ENCODE measurements at regions not wholly inside any gene's neighbourhood (a gene's known extent, or its start where the extent isn't known, plus 50 kb on each side); places are given as distances from the start of the nearest gene placed in this dataset.

DNA sequence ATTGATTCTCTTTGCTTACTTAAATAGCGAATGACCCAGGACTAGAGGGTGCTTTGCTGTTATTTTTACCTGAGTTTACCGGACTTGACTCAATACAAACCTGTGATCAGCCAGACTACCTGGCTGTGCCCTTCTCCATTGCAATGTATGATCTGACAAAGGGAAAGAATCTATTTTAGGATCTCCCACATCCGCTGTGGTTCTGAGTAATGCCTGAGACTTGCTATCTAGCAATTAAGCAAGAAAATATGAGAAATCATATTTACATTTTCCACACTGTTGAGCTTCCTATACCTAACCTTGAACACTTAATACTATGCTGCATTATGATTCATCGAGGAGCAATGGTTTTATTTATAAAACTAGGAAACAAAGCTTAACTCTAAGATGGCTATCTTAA, 215.2 kb downstream of the RAD51AP2 start:
- DNase-seq: no peak

- no peak for DNase-seq
Measured at GRCh38 chr2:17302281-17302680, 216.0 kb downstream of the RAD51AP2 start.

DNA sequence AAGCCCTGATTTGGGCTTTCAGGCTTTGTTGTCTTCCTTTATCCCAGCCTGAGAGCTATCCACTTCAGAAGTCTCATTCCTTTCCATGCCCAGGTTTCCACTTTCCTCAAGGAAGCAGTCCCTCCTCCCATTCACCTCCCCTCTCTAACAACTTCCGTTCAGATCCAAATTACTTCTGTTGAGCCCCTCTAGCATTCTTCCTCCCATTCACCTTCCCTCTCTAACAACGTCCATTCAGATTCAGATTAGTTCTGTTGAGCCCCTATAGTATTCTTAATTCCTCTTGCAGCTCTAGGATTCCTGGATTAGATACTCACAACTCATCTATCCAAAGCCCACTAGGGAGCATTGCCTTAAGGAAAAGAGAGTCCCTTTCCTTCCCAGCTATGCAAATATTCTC, 216.8 kb downstream of the RAD51AP2 start:
- no peak for DNase-seq

DNA sequence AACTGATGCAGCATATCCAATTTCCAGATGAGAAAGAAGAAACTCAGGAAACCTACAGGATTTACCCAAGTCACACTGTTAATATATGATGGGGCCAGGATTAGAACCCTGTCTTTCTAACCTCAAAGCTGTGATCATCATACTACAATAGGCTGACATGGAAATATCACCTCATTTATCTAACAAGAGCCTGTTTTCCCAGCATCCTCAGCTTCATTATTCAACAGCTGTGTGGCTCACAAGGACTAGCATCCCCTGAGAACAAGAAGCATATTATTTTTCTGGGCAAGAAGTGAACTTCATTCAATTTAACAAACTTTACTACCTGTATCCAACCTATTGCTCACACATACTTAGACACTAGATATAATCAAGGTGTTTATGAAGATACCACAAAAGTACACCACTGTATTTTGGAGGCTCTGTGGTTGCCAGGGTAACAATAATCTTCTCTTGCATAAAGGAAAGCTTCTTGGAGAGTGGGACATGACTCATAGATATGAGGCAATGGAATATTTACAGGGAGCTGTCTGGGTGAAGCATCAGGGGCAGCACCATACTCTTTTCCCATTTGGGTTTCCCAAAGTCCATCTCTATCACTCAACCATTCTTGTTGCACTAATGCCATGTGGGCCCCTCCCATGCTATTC, 218.2 kb downstream of the RAD51AP2 start:
- no peak for DNase-seq

- DNase-seq: no peak
Measured at GRCh38 chr2:17298453-17298852, 219.8 kb downstream of the RAD51AP2 start.

- DNase-seq: no peak
Measured at GRCh38 chr2:17296686-17297085, 221.6 kb downstream of the RAD51AP2 start.

DNA sequence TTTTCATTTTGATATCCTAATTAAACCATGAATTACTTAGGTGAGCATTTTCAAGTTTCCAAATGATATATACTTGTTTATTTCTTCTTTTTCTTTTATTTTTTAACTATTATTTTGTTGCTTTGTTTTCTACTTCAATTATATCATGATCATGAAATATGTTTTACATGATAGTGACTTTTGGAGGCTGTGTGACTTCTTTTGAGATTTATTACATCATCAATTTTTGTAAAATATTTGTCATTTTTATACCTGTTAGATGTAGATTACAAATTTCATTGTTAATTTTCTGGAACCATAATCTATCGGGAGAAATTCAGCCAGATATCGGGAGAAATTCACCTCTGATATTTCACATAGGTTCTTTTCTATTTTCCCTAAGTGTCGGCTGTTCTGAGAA, 228.6 kb downstream of the RAD51AP2 start:
- DNase-seq: no peak

DNA sequence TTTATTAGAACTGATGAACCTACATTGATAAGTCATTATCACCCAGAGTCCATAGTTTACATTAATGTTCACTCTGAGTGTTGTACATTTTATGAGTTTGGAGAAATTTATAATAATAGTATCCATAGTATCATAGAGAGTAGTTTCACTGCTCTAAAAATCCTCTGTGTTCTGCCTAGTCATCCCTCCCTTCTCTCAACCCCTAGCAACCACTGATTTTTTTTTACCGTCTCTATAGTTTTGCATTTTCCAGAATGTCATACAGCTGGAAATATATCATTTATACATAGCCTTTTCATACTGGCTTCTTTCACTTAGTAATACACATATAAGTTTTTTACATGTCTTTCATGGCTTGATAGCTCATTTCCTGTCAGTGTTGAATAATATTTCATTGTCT, 231.1 kb downstream of the RAD51AP2 start:
- no peak for DNase-seq

DNA sequence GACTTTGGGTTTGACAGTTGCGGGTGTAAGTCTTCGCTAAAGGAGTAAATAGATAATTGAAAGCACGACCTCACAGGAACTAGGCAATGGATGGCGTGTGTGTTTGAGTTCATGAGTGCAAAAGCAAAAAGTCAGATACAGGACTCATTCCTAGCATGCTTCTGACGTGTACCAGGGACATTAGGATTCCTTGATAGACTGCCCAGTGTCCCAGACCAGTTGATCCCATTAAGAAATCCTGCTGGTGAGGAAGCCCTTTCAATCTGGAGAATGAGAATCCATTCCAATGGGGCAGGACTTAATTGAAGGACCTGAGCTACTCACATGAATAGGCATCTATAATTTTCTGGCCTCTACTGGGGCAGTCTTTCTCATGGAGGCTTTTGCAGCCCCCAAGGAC, 235.4 kb downstream of the RAD51AP2 start:
- no peak for DNase-seq

- DNase-seq: no peak
Measured at GRCh38 chr2:17282245-17282644, 236.0 kb downstream of the RAD51AP2 start.

DNA sequence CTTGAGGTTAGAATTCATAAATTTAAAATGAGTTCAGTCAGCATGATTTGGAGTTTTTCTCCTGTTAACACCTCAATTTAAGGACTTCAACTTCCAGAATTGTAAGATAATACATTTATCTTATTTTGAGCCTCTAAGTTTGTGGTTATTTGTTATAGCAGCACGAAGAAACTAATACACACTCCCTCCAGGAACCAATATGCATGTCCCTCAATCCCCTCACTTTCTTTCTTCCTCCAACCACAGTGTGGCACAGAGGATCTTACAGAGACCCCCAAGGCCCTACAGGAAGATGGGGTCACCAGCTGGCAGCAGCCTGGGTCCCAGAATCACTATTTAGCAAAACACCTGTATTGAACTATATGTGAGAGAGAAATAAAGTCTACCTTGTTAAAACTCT, 242.0 kb downstream of the RAD51AP2 start:
- DNase-seq: no peak

DNA sequence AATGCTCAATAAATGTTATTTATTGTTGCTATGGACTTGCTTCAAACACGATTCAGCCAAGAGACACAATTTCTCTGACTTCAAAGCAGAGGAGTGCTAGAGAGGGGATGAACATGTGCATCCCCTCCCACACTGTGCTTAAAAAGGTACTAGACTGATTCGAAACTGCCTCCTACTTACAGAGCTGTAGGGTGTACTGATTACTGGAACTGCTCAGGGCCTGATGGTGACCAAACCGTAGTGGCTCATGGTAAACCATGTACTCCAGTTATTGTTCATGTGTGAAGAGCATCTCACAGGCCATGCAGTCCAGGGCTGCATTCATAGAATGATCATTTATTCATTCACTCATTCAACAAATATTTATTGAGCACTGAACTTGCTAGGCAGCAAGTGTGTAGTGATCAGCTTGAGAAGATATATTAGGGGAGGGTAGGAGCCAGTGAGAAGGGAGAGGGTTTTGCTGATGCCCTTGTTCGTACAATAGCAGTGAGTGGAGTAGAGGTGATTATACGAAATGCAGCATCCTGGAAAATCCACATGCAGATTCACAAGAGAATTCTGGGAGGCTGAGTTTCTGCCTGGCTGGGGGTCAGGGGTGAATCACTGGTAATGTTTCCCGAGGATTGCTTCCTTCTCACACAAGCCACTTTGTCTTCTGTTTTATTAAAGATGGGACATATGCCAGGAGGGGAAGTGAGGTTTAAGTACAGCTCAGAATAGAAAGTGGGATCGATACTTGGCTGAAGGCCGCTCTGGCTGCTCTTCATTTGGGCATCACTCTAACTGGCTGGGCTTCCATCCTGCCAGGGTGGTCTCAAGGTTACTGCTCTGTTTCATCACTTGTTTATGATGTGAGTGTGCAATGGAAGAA, 245.4 kb downstream of the RAD51AP2 start:
- no peak for DNase-seq

DNA sequence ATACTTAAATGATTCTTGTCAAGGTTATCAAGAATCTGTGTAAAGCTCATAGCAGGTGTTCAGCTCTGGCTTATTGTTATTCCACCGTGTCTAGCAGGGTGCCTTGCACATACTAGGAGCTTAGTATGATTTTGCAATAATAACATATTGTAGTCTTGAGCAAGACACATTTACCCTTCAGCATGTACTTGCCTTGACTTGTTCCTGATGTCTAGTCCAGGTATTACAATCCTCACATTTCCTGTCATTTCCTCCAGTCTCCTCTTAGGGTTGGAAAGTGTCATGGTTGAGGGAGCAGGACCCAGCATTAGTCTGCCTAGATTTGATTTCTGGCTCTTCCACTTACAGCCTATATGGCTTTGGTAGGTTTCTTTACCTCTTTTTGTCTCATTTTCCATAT, 246.1 kb downstream of the RAD51AP2 start:
- no peak for DNase-seq

- DNase-seq: no peak
Measured at GRCh38 chr2:17271416-17271815, 246.8 kb downstream of the RAD51AP2 start.

DNA sequence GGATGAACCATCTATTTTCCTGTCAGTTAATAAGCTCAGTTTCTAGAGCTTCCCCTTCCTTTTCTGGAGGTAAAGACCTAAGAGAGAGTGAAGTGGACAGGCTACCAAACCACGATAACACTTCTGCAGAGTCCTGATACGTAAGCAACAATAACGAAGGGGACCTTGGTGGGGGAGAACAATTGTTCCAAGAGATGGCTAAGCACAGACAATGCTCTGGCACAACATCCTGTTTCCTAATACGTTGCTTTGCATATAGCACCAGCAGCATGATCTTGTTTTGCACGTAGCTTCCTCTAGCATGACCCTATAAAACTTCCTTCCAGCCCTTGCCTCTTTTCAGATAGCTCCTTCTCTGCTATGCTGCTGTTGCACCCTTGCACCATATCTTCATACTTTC, 247.3 kb downstream of the RAD51AP2 start:
- DNase-seq: no peak

GRCh38 chr2:17263570-17263968, 254.7 kb downstream of the RAD51AP2 start:
- DNase-seq: no peak

- no peak for DNase-seq
Measured at GRCh38 chr2:17262854-17263569, 255.2 kb downstream of the RAD51AP2 start.

DNA sequence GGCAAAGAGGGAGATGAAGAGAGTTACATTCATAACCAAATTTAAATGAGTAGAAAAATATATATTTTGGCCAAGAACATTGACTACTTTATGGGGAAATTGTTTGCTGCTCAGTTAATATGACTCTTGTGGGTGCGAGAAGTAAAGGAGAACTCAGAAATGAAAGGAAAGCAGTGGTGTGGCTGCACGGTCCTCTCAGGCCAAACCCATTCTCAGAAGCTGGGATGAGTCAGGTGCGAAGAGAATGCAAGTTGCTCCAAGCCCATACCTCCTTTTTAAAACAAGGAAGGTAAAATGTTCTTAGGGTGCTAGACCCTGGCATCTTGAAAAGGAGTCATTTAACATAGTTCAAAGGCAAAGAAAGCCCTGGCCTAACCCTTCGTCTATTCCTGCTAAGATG, 258.6 kb downstream of the RAD51AP2 start:
- no peak for DNase-seq

GRCh38 chr2:17258861-17259260, 259.4 kb downstream of the RAD51AP2 start:
- DNase-seq: no peak

GRCh38 chr2:17257189-17257909, 260.9 kb downstream of the RAD51AP2 start:
- no peak for DNase-seq

GRCh38 chr2:17255071-17255470, 263.2 kb downstream of the RAD51AP2 start:
- no peak for DNase-seq

DNA sequence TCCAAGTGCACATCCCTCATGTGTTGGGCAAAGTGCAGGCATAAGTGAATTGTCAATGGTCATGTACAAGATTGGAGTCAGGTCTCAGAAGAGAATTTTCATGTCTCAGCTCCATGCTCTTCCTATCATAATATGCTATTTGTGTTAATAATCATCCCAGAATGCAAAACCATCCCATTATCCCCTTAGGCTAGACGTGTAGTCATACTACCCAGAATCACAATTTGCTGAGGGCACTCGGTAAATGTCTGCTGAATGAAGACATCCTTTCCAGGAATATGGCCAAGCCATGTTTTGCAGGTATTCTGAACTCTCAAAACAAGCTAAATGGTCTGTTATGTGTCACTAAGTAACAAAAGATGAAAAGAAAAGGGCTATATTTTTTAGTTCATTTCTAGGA, 263.8 kb downstream of the RAD51AP2 start:
- no peak for DNase-seq

GRCh38 chr2:17252258-17252657, 266.0 kb downstream of the RAD51AP2 start:
- DNase-seq: no peak
